ENCODE measurements at regions not wholly inside any gene's neighbourhood (a gene's known extent, or its start where the extent isn't known, plus 50 kb on each side); places are given as distances from the start of the nearest gene placed in this dataset.

DNA sequence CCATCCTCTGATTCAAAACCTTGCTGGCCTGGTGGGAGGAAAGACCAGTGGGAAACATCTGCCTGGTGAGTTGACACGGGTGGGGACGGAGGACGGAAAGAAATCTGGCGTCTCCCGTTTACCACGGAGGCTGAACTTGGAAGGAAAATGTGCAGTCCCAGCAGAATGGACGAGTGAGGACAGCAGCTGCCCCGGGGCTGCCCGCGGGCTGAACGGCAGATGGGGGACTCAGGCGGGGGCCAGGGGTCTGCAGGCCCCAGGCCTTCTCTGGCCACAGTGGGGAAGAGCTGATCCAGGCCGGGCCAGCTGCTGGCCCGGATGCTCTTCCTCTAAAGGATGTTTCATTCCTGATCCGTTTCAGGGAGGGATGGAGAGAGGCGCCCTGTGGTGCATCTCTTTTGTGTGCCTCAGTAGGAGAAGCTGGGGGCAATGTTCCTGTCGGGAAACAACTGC, 147.5 kb upstream of the CHST15 start:
- no peak for DNase-seq

DNA sequence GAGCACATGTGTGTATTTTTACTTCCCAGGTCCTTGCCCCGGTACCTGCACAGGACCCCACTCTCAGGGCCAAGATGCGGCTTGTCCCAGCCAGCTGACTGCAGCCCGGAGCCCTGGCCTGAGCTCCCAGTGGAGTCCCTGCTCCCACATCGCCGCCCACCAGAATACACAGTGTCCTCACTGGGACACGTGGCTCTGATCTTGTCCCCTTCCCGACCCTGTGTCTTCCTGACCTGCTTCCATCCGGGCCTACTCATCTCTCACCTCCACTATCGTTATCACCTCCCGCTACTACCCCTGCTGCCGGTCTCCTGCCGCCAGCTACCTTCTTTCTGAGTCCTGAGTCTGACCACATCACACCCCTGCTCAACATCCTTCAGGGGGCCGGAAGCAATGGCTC, 146.3 kb upstream of the CHST15 start:
- DNase-seq, result no peak

DNA sequence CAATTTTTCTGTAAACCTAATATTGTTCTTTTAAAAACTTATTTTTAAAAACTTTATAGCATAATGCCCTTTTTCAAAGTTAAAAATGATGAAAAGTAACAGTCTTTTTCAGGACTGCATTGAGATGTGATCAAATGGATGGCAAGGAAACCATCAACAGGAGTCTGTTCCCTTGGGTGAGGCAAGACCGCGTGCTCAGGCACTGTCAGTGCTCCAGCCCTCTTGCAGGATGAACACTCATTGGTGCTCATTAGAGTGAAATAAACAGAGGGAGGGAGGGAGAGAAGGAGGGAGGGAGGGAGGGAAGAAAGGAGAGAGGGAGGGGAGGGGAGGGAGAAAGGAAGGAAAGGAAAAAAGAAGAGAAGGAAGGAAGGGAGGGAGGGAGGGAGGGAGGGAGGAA, 145.7 kb upstream of the CHST15 start:
- DNase-seq, result no peak

DNA sequence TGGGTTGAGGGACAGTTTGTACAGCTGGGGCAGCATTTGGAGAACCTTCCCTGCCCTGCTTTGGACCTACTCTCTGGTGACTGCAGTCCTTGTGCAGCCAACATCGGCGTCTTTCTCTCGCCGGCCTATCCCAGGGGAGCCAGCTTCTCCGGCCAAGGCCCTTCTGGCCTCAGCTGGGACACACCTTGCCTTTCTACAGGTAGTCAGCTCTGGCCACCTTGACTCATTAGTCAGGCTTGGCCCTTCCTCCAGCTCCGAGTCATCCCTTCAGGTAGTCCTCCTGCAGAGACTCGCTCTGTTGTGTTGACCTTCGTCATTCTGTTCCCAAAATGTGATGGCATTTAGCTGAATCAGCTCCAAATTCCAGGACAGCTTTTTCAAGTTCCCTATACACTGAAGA, 145.0 kb upstream of the CHST15 start:
- no peak for DNase-seq

DNA sequence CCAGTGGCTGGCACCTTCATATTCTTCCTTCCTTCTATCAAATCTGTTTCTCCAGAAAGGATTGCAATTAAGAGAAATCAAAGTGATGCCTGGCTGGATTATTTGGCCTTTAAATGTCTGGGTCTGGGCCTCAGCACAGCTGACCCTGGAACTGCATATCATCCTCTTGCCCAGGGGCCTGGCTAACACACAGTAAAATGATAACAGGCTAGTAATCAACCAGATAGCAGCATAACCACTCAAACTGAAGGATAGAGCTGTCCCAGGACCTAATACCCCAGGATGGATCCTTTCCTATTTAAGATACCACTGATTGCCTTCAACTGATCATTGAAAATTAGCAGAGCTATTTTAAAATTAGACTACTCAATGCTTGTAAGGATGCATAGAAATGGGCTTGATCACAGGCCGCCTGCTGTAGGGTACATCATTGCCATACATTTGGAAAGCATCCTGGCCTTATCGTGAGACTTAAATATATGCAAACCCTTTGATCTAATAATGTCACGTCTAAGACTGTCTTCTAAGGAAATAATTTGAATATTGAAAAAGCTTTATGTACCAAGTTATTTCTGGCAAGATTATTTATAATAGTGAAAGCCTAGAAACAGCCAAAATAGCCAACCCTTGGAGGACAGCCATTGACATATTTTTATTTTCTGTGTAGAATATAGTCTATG, 144.0 kb upstream of the CHST15 start:
- no peak for DNase-seq

DNA sequence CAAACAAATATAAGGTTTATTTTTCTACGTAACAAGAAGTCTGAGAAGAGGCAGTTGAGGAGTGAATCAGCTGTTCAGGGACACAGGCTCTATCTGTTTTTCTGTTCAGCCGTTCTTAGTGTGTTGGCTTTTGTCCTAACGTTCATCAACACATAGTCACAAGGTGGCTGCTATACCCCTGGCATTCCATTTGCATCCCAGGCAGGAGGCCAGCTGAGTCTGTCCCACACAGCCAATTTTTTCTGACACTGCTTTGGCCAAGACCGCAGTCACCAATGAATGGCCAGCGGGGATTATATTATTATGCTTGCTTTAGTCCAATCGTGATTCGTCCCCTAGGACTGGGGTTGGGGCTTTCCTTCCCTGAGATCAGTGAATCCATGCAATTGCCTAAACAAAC, 143.4 kb upstream of the CHST15 start:
- no peak for DNase-seq

DNA sequence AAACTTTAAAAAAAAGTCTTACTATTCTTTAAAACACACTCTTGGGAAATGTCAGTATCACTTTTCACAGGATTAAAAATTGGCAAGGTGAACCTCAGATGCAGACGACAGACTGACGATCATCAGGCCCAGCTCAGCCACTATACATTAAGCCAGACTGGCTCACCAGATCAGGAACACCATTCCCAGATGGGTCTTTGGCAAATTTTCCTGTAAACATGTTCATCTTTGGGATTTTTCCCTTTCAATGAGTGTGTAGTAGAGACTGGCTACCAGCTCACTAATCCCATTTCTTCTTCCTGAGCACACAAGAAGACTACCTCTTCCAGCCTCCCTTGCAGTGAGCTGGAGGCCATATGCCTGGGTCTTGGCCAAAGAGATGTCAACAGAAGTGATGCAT, 142.7 kb upstream of the CHST15 start:
- no peak for DNase-seq

DNA sequence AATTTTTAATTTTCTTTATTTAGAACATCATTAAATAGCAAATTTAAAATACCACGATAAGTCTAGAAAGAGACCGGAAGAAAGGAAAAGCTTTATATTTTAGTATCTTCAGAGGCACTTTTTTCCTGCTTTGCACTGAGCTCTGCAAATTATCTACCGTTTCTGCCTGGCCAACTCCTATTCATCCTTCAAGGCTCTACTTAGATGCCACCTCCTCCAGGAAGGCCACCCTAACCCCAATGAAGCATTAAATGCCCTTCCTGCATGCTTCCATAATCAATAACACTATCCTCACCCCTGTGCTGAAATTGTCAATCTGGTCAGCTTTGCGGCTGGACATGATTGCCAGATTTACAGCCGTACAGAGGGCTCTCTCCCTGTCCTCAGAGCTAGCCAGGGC, 141.8 kb upstream of the CHST15 start:
- DNase-seq, result no peak

DNA sequence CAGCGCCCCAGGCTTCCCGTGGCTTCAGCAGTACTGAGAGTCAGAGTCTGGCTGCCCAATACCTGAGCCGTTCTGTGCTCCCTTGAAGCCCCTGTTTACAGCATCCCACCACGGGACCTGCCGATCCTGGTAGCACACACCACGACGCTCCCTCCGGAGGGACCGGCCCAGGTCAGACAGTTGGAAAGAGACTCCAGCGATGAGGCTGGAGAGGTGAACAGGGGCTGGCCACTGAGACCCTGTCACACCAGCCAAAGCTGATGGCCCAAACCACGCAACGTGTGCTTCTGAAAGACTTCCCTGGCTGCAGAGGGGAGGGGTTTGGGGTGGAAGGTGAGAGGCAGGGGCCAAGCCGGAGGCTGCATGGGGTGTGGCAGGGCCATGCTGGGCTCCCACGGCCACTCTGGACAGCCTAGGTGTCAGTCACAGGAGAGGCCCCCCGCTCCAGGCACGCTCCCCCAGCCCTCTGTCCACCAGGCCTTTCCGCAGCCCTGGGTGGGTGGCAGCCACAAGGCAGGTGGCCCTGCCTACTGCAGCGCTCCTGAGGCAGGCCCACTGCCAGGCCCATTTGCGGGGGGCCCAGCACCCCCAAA, 140.2 kb upstream of the CHST15 start:
- no peak for DNase-seq

DNA sequence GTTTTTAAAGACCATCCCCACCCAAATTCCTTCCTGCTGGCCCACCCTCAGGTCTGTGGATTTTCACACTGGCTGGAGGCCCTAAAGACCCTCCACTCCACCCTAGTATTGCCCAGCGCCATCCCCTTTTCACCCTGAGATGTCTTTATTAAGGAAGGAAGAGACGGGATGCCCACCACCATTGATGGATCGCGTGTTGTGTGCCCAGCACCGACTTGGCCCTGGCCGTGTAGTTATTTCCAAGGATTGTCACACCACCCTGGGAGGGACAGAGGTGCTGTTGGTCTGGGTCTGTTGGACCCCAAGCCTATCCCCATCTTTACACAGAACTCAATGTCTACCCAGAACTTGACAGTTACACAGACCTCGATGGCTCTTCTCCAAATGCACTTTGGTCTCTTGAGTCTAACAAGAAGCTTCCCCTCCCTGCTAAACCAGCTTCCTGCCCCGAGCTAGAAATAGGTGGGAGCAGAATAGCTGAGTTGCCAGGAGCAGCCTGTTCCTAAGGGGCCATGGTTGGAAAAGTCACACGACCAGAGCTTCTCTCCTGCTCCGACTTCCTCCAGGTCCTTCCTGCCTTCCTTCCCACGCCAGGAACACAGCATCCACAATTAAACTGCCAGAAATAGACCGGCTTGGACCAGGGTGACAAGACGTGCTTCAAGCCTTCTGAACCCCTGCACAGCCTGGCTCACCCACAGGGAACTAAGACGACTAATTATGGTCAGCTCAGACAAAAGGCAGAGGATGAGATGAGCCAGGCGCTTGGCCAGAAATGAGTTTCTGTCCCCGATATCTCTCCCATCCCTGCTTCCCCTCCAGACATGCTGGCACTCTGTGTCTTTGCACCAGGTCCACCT, 139.5 kb upstream of the CHST15 start:
- DNase-seq, result no peak

DNA sequence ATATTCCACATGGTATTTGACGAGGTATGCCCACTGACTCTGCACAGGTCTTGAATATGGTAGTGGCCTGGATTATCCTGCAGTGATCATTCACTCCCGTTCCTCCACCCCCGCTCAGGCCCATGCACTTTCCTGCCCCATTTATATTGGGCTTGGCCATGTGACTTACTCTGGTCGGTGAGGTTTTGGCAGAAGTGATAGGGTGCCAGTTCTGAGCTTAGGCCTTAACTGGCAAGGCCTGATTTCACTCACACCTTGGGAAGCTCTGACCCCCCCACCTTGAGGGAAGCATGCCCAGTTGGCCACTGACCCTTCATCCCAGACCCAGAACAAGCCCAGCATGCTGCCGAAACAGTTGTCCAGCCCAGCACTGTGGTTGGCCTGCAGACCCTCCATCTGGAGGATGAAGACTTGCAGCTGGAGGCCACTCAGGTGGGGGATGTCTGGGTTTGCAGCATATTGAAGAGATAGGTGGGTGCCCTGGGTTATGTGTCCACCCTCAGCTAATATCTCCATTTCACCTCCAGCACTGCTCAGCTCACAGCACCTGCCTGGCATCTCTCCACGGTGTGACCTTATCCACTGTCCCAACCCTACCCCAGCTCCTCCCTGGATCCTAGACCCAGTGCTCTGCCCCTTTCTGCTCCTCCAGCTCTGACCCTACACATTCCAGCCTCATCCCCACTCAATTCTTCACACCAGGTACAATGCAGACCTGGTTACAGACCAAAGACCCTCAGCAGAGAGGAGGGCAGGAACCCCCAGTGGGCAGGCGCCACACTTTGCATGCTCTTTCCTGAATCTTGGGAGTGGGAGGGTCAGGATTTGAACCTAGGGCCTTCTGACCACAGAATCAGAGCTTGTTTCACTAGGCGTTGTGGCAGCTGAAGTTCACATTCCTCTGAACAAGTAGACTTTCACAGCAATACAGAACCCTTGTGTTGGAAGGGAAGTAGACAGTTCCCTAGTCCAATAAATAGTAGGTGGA, 138.1 kb upstream of the CHST15 start:
- DNase-seq, result peak; percentile 81

DNA sequence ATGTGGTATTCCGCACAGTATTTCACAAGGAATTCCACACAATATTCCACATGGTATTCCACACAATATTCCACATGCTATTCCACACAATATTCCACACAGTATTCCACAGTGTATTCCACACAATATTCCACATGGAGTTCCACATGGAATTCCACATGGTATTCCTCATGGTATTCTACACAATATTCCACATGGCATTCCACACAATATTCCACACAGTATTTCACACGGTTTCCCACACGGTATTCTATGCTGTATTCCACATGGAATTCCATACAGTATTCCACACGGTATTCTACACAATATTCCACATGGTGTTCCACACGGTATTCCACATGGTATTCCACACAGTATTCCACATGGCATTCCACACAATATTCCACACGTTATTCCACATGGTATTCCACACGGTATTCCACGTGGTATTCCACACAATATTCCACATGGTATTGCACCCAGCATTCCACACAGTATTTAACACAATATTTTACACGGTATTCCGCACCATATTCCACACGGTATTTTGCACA, 137.3 kb upstream of the CHST15 start:
- no peak for DNase-seq

DNA sequence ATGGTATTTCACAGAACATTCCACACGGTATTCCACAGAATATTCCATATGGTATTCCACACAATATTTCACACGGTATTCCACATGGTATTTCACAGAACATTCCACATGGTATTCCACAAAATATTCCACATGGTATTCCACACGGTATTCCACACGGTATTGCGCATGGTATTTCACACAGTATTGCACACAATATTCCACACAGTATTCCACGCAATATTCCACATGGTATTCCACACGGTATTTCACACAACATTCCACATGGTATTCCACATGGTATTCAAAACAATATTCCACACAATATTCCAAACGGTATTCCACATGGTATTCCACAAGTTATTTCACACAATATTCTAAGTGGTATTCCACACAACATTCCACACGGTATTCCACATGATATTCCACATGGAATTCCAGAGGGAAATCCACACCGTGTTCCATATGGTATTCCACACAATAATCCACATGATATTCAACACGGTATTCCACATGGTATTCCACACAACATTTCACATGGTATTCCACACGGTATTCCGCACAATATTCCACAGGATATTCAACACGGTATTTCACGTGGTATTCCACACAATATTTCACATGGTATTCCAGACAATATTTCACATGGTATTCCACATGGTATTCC, 136.7 kb upstream of the CHST15 start:
- no peak for DNase-seq

DNA sequence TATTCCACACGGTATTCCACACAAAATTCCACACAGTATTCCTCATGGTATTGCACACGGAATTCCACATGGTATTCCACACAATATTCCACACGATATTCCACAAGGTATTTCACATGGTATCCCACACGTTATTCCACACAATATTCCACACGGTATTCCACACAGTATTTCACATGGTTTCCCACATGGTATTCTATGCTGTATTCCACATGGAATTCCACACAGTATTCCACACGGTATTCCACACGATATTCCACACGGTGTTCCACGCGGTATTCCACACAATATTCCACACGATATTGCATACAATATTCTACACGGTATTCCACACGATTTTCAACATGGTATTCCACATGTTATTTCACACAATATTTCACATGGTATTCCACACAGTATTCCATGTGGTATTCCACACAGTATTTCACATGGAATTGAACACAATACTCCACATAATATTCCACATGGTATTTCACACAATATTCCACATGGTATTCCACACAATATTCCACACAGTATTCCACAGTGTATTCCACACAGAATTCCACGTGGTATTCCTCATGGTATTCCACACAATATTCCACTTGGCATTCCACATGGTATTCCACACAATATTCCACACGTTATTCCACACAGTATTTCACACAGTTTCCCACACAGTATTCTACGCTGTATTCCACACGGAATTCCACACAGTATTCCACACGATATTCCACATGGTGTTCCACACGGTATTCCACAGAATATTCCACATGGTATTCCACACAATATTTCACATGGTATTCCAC, 136.0 kb upstream of the CHST15 start:
- no peak for DNase-seq

DNA sequence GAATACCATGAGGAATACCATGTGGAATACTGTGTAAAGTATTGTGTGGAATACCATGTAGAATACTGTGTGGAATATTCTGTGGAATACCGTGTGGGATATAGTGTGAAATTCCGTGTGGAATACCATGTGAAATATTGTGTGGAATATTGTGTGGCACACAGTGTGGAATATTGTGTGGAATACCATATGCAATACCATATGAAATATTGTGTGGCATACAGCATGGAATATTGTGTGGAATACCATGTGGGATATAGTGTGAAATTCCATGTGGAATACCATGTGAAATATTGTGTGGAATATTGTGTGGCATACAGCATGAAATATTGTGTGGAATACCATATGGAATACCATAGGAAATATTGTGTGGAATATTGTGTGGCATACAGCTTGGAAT, 135.1 kb upstream of the CHST15 start:
- no peak for DNase-seq

DNA sequence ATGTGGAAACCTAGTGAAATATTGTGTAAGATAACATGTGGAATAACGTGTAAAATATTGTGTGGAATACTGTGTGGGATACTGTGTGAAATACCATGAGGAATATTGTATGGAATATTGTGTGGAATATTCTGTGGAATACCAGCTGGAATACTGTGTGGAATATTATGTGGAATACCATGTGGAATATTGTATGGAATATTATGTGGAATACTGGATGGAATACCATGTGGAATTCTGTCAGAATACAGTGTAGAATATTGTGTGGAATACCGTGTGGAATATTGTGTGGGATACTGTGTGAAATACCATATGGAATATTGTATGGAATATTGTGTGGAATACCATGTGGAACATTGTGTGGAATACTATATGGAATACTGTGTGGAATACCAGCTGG, 134.6 kb upstream of the CHST15 start:
- DNase-seq, result no peak

DNA sequence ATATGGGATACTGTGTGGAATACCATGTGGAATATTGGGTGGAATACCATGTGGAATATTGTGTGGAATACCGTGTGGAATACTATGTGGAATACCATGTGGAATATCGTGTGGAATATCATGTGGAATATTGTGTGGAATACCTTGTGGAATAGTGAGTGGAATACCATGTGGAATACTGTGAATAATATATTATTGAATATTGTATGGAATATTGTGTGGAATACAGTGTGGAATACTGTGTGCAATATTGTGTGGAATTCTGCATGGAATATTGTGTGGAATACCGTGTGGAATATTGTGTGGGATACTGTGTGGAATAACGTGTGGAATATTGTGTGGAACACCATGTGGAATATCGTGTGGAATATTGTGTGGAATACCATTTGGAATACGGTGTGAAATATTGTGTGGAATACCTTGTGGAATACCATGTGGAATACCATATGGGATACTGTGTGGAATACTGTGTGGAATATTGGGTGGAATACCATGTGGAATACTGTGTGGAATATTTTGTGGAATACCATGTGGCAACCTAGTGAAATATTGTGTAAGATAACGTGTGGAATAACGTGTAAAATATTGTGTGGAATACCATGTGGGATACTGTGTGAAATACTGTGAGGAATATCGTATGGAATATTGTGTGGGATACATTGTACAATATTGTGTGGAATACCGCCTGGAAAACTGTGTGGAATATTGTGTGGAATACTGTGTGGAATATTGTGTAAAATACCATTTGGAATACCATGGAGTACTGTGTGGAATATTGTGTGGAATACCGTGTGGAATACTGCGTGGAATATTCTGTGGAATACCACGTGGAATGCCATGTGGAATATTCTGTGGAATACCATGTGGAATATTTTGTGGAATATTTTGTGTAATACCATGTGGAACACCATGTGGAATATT, 133.9 kb upstream of the CHST15 start:
- DNase-seq, result no peak

DNA sequence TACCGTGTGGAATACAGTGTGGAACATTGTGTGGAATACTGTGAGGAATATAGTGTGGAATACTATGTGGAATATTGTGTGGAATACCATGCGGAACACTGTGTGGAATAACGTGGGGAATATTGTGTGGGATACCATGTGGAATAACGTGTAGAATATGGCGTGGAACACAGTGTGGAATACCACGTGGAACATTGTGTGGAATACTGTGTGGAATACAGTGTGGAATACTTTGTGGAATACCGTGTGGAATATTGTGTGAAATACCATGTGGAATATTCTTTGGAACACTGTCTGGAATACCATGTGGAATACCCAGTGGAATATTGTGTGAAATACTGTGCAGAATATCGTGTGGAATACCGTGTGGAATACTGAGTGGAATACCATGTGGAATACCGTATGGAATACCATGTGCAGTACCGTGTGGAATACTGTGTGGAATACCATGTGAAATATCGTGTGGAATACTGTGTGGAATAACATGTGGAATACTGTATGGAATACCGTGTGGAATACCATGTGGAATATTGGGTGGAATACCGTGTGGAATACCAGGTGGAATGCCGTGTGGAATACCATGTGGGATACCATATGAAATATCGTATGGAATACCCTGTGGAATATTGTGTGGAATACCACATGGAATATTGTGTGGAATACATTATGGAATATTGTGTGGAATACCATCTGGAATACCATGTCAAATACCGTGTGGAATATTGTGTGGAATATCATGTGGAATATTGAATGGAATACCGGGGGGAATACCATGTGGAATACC, 133.1 kb upstream of the CHST15 start:
- no peak for DNase-seq
